Colonic mucosa (tissue), 4 donors: ENCODE measurements at regions not wholly inside any gene's neighbourhood (a gene's known extent, or its start where the extent isn't known, plus 50 kb on each side); places are given as distances from the start of the nearest gene placed in this dataset.

Experiments
- DNase-seq: peaks from one replicate; pipeline ENCODE4 v3.0.0-alpha.2; 2020
- H3K27ac ChIP-seq: fragments of 200-600 bp; one replicate; pipeline ENCODE4 v1.8.0; 2021
- H3K27me3 ChIP-seq: fragments of 200-600 bp; one replicate; pipeline ENCODE4 v1.8.0; 2021
- H3K36me3 ChIP-seq: fragments of 200-600 bp; one replicate; pipeline ENCODE4 v1.8.0; 2021
- H3K4me1 ChIP-seq: fragments of 200-600 bp; one replicate; pipeline ENCODE4 v1.8.0; 2021; ENCODE audit warnings: mild to moderate bottlenecking
- H3K4me3 ChIP-seq: fragments of 200-600 bp; one replicate; pipeline ENCODE4 v1.8.0; 2021
- H3K9ac ChIP-seq, 2 donors: one replicate each; pipeline ENCODE4 v1.7.0; 2013; ENCODE audit warnings: control low read depth in 2 of 2, low read depth in 2 of 2, low read length in 2 of 2
- H3K9me3 ChIP-seq: fragments of 200-600 bp; one replicate; pipeline ENCODE4 v1.8.0; 2021
- intact Hi-C: fragments of 100-400 bp; cut with DNase I; formaldehyde crosslinking; loops from one replicate; pipeline ENCODE4 v1.14.1; 2022
- TF ChIP-seq, protein P1 (sequence below): fragments of 200-600 bp; IDR thresholded peaks from one replicate; pipeline ENCODE4 v1.8.0; 2022; ENCODE audit warnings: antibody characterized with exemption, mild to moderate bottlenecking
- donor health status: healthy.
- donor health status: DM: no; HTN: no; CAD: no.
- donor health status: DM: no; HTN: no; CAD: no.

DNA sequence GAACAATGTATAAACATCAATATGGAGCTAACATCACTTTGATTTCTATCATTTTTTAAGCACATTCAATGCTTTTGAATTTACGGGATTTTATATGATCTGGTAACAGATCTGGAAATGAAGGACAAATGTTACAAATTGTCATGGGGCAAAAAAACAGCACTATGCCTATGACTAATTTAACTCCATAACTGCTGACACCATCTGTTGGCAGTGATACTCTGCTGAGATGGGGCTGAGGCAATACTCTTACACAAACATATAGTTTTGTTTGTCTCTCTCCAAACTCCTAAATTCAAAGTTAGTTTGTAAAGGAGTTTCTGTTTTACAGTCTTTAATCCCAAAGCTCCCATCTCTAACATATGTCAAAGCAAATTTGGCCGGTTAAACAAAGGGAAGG, 132.5 kb upstream of the FER start:
- H3K4me1 ChIP-seq, result no peaks in the 10 kb centered on the region
- no peak overlapping the region for H3K9ac ChIP-seq
- no peaks in the 10 kb centered on the region for H3K27me3 ChIP-seq
- no peaks in the 10 kb centered on the region for H3K9me3 ChIP-seq
- intact Hi-C loops, result no loop called here
- no peaks in the 10 kb centered on the region for H3K36me3 ChIP-seq
- no peak overlapping the region for H3K4me3 ChIP-seq
- no peak for DNase-seq
- no peak overlapping the region for H3K27ac ChIP-seq
- TF ChIP-seq, protein P1, sequence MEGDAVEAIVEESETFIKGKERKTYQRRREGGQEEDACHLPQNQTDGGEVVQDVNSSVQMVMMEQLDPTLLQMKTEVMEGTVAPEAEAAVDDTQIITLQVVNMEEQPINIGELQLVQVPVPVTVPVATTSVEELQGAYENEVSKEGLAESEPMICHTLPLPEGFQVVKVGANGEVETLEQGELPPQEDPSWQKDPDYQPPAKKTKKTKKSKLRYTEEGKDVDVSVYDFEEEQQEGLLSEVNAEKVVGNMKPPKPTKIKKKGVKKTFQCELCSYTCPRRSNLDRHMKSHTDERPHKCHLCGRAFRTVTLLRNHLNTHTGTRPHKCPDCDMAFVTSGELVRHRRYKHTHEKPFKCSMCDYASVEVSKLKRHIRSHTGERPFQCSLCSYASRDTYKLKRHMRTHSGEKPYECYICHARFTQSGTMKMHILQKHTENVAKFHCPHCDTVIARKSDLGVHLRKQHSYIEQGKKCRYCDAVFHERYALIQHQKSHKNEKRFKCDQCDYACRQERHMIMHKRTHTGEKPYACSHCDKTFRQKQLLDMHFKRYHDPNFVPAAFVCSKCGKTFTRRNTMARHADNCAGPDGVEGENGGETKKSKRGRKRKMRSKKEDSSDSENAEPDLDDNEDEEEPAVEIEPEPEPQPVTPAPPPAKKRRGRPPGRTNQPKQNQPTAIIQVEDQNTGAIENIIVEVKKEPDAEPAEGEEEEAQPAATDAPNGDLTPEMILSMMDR, result no peak

- Histone ChIP-seq H3K27ac (no peak overlapping the region), H3K9ac (no peak overlapping the region), H3K4me3 (no peak overlapping the region), H3K9me3 (no peaks in the 10 kb centered on the region), H3K27me3 (no peaks in the 10 kb centered on the region), H3K4me1 (no peaks in the 10 kb centered on the region), H3K36me3 (no peaks in the 10 kb centered on the region)
- intact Hi-C loops, result no loop called here
- no peak for DNase-seq
- TF ChIP-seq, protein P1, result no peak
Observed at GRCh38 chr5:108607421-108607820, 140.3 kb upstream of the FER start.

DNA sequence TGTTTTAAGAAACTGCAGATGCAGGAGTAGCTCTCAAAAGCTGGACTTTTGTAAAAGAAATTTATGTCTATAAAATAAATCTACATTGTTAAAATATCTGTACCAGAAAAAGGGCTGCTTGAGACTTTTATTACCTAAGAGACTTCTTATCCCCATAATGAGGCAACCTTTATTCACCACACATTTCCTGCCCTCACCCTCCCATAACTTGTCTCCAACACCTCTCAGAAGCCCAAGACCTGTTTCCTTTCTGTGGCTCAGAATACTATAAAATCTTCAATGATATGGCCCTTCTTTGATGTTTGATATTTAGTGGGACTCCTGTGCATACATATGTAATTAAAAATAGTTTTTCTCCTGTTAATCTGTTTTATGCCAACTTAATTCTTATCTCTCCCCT, 141.5 kb upstream of the FER start:
- no peak for DNase-seq
- intact Hi-C loops, result no loop called here
- Histone ChIP-seq H3K9ac (no peak overlapping the region), H3K4me3 (no peak overlapping the region), H3K36me3 (no peaks in the 10 kb centered on the region), H3K9me3 (no peaks in the 10 kb centered on the region), H3K4me1 (no peaks in the 10 kb centered on the region), H3K27me3 (no peaks in the 10 kb centered on the region), H3K27ac (no peak overlapping the region)
- TF ChIP-seq, protein P1, result no peak

DNA sequence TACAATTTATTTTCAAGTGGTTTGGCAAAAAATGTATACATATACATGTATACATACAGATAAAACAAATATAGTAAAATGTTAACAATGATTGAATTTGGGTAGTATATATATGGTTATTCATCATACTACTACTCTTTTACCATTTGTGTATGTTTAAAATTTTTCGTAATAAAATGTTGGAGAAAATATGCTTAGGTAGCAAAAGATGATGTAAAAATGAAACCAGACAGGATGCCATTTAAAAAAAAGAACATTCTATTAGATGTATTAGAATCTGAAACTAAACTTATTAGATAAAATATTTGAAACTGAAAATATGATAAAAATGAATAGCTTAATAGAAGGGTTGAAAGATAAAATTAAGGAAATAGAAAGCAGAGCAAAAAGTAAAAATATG, 144.9 kb upstream of the FER start:
- H3K27ac ChIP-seq, result no peak overlapping the region
- TF ChIP-seq, protein P1, result no peak
- no peak for DNase-seq

GRCh38 chr5:108590799-108591198, 156.9 kb upstream of the FER start:
- TF ChIP-seq, protein P1, result no peak
- Histone ChIP-seq H3K27me3 (no peaks in the 10 kb centered on the region), H3K9ac (no peak overlapping the region), H3K36me3 (no peaks in the 10 kb centered on the region), H3K4me1 (no peaks in the 10 kb centered on the region), H3K4me3 (no peak overlapping the region), H3K27ac (no peak overlapping the region), H3K9me3 (no peaks in the 10 kb centered on the region)
- intact Hi-C loops, result no loop called here
- no peak for DNase-seq

More for the DNA sequence above, 144.9 kb upstream of the FER start:
- H3K9me3 ChIP-seq, result no peaks in the 10 kb centered on the region
- no peaks in the 10 kb centered on the region for H3K36me3 ChIP-seq
- no peak overlapping the region for H3K4me3 ChIP-seq
- no peaks in the 10 kb centered on the region for H3K4me1 ChIP-seq
- H3K9ac ChIP-seq, result no peak overlapping the region
- intact Hi-C loops, result no loop called here
- H3K27me3 ChIP-seq, result no peaks in the 10 kb centered on the region

DNA sequence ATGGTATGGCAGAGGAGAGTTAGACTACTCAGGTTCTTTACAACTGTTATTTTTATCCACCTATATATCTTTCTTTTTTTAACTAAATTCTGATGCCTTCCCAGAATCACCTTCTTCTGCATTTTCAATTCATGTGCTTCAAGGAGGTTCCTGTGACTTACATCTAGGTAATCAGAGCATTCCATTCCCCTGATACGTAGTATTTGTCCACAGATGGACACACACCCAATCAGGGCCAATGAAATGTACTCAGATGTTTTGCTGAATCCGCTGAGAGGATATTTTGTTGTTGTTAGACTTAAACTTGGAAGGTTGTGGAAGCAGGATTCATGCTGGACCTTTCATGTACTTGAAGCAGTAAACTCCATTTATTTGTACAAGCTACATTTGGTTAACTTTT, 159.4 kb upstream of the FER start:
- DNase-seq, result no peak
- intact Hi-C loops, result no loop called here
- Histone ChIP-seq H3K9ac (no peak overlapping the region), H3K36me3 (no peaks in the 10 kb centered on the region), H3K4me1 (no peaks in the 10 kb centered on the region), H3K9me3 (no peaks in the 10 kb centered on the region), H3K27ac (no peak overlapping the region), H3K4me3 (no peak overlapping the region), H3K27me3 (no peaks in the 10 kb centered on the region)
- TF ChIP-seq, protein P1, result no peak
